Sigmoid colon (tissue), 6 donors: ENCODE measurements at regions not wholly inside any gene's neighbourhood (a gene's known extent, or its start where the extent isn't known, plus 50 kb on each side); places are given as distances from the start of the nearest gene placed in this dataset.

ENCODE experiments used
- DNase-seq: peaks from one replicate; pipeline ENCODE4 v3.0.0-alpha.2; 2019
- H3K27ac ChIP-seq, 4 donors: fragments of 200-600 bp; sonication (generic); one replicate each; pipeline ENCODE4 v1.5.1; 2016 to 2019; ENCODE audit warnings: mild to moderate bottlenecking in 1 of 4
- H3K27me3 ChIP-seq, 3 donors: fragments of 200-600 bp; sonication (generic); one replicate each; pipeline ENCODE4 v1.5.1; 2019; ENCODE audit warnings: mild to moderate bottlenecking in 1 of 3
- H3K36me3 ChIP-seq, 4 donors: fragments of 200-600 bp; sonication (generic); one replicate each; pipeline ENCODE4 v1.5.1; 2016 to 2019
- H3K4me1 ChIP-seq, 4 donors: fragments of 200-600 bp; sonication (generic); one replicate each; pipeline ENCODE4 v1.5.1; 2017 to 2019
- H3K4me3 ChIP-seq, 4 donors: fragments of 200-600 bp; sonication (generic); one replicate each; pipeline ENCODE4 v1.5.1; 2017 to 2019; ENCODE audit warnings: mild to moderate bottlenecking in 2 of 4, moderate library complexity in 1 of 4
- H3K9me3 ChIP-seq, 4 donors: fragments of 200-600 bp in 3 of 4; sonication (generic) in 3 of 4; one replicate each; pipeline versions ENCODE4 v1.5.1 to v1.6.1; 2013 to 2019
- EP300 ChIP-seq, 4 donors: sonication (generic); formaldehyde crosslinking; IDR thresholded peaks; one replicate each; pipeline ENCODE4 v1.6.1; 2017; ENCODE audit warnings: antibody characterized with exemption in 4 of 4
- POLR2A ChIP-seq, 2 donors: fragments of 450-650 bp; IDR thresholded peaks; one replicate each; pipeline ENCODE4 v1.6.1; 2016; ENCODE audit warnings: antibody characterized with exemption in 2 of 2, mild to moderate bottlenecking in 2 of 2, moderate library complexity in 2 of 2
- POLR2AphosphoS5 ChIP-seq, 4 donors: sonication (generic); formaldehyde crosslinking; IDR thresholded peaks; one replicate each; pipeline ENCODE4 v1.6.1; 2017; ENCODE audit warnings: antibody characterized with exemption in 4 of 4
- WGBS, 2 donors: extraction: QIAGEN DNeasy Blood & Tissue Kit; methylation state at CpG; one replicate each; pipeline ENCODE4 v1.1.7; 2013; 5-methylcytosine and 5-hydroxymethylcytosine counted together
- intact Hi-C: fragments of 100-400 bp; cut with DNase I; formaldehyde crosslinking; loops from one replicate; pipeline ENCODE4 v1.15.1; 2023
- TF ChIP-seq, protein P1 (sequence below), 4 experiments: fragments of 450-650 bp in 3 of 4; fragments of 200-600 bp in 1 of 4; IDR thresholded peaks; one replicate each; pipeline ENCODE4 v1.5.1; 2016 to 2019; ENCODE audit warnings: antibody characterized with exemption in 4 of 4, mild to moderate bottlenecking in 3 of 4, moderate library complexity in 2 of 4
- donor health status: healthy with polysubstance abuse.
- donor health status: healthy.

DNA sequence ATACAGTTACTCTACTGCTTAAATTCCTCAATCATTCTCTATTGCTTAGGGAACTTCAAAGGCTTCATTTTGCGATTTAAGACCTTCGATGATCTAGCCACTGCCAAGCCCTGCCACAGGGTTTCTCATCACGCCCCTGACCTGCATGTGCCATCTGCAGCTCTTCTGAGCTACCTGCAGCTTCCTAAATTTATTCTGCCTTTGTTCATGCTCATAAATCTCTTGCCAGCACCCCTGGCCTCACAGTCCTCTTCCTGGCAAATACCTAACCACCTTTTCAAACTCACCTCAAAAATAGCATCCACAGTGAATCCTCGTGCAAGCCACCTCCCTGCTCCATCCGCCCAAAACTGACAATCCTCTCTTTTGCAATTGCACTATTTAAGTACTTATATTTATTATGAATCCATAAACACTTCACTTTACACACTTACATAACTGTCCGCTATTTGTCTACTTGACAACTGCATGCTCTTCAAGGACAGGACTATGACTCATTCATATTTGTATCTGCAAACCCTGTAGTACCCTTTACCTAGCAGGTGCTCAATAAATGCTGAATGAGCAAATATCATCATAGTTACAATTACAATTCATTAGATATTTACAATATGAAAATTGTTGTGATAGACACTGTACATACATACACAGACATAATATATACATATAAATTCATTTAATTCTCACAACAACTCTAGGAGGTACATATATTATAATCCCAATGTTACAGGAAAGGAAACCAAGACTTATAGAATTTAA lies 280.0 kb upstream of the RASGEF1B start:
- Histone ChIP-seq H3K27ac (no peak overlapping the region), H3K36me3 (no peaks in the 10 kb centered on the region), H3K9me3 (no peaks in the 10 kb centered on the region), H3K4me1 (peaks cover 0 to 13% (median 0%) of the 10 kb centered on the region in 4 donors), H3K4me3 (no peak overlapping the region), H3K27me3 (no peaks in the 10 kb centered on the region)
- TF ChIP-seq, protein P1, sequence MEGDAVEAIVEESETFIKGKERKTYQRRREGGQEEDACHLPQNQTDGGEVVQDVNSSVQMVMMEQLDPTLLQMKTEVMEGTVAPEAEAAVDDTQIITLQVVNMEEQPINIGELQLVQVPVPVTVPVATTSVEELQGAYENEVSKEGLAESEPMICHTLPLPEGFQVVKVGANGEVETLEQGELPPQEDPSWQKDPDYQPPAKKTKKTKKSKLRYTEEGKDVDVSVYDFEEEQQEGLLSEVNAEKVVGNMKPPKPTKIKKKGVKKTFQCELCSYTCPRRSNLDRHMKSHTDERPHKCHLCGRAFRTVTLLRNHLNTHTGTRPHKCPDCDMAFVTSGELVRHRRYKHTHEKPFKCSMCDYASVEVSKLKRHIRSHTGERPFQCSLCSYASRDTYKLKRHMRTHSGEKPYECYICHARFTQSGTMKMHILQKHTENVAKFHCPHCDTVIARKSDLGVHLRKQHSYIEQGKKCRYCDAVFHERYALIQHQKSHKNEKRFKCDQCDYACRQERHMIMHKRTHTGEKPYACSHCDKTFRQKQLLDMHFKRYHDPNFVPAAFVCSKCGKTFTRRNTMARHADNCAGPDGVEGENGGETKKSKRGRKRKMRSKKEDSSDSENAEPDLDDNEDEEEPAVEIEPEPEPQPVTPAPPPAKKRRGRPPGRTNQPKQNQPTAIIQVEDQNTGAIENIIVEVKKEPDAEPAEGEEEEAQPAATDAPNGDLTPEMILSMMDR (IDR thresholded peaks at IDR 0.05), result no peak
- TF ChIP-seq POLR2AphosphoS5 (IDR thresholded peaks at IDR 0.05) (no peak), POLR2A (IDR thresholded peaks at IDR 0.05) (no peak), EP300 (IDR thresholded peaks at IDR 0.05) (no peak)
- WGBS, 2 donors, result 91% methylated on average over 6 of the region's 6 CpGs
- intact Hi-C loops, result no loop called here
- DNase-seq, result no peak

DNA sequence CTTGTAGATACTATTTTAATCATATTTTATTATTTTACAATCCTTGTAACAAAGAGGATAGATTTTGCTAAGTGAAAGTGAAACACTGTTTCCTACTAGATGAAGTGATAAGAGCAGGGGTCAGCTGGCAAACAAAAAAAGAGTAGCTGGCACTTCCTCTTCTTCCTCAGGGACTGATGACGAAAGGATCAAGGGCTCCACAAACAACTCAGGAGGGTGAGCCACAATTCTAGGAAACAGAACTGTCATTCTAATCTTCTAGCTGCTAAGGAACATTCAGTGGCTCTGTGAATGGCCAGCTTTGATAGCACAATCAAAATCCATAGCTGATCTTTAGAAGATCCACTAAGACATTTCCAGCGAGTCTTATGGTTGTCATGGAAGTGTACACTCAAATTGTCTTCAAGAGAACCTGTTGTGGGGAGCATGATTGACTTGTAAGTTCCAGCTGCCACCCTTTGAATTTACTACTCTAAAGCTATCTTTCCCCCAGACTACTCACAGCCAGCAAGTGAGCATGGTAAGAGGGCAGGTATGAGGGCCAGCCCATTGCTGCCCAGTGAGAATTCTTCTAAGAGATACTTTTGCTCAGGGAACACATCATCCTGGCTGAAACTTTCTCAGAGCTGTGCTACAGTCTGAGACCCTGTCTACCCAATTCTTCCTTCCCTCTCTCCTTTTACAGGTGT lies 275.7 kb upstream of the RASGEF1B start:
- Histone ChIP-seq H3K4me1 (no peaks in the 10 kb centered on the region), H3K4me3 (no peak overlapping the region), H3K27me3 (no peaks in the 10 kb centered on the region), H3K36me3 (no peaks in the 10 kb centered on the region), H3K9me3 (no peaks in the 10 kb centered on the region), H3K27ac (no peak overlapping the region)
- TF ChIP-seq EP300 (IDR thresholded peaks at IDR 0.05), result no peak
- TF ChIP-seq POLR2A (IDR thresholded peaks at IDR 0.05), result no peak
- 45 to 53% methylated on average over 2 of the region's 2 CpGs for WGBS, 2 donors
- intact Hi-C loops, result no loop called here
- no peak for DNase-seq

DNA sequence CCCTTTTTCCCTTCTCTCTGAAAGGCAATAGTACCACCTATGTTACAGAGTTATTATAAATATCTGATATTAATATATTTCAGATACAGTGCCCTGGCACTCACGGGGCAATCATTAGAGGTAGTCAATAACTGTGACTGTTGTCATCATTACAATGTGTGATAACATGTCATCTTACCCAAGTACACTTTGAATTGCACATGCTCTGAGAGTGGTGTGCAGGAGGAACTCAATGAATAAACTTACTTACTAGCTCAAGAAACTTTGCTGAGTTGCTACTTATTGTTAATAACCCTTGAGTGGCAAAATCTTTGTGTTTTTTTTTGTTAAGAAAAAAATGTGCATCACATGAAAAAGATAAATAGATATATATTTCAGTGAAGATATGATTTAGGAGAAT lies 275.1 kb upstream of the RASGEF1B start:
- TF ChIP-seq EP300 (IDR thresholded peaks at IDR 0.05) (no peak), POLR2AphosphoS5 (IDR thresholded peaks at IDR 0.05) (no peak), POLR2A (IDR thresholded peaks at IDR 0.05) (no peak)
- TF ChIP-seq, protein P1 (IDR thresholded peaks at IDR 0.05), result no peak
- Histone ChIP-seq H3K9me3 (no peaks in the 10 kb centered on the region), H3K27ac (no peak overlapping the region), H3K27me3 (no peaks in the 10 kb centered on the region), H3K36me3 (no peaks in the 10 kb centered on the region), H3K4me3 (no peak overlapping the region), H3K4me1 (no peaks in the 10 kb centered on the region)
- no peak for DNase-seq
- intact Hi-C loops, result no loop called here
- WGBS, 2 donors, result 29 to 66% methylated on average over 1 of the region's 1 CpG

DNA sequence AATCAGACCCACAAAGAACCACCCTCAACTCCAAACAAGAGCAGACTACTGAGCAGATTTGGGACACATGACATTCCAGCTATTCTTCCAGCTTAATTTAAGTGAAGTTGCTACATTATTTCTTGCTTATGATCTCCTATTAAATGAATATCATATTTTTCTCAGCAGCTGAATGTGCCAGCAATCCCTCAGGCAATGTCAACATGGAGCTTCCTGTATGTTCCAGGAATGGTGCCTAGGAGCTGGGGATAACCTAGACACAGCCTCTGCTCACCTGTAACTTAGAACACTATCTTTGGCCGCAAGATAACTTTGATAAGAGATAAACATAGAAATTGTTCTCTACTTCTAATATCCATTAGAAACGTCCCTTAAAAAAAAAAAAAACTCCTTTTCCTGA lies 274.4 kb upstream of the RASGEF1B start:
- TF ChIP-seq, protein P1 (IDR thresholded peaks at IDR 0.05), result no peak
- TF ChIP-seq POLR2A (IDR thresholded peaks at IDR 0.05), result no peak
- TF ChIP-seq EP300 (IDR thresholded peaks at IDR 0.05), result no peak
- no peak for TF ChIP-seq POLR2AphosphoS5 (IDR thresholded peaks at IDR 0.05)
- intact Hi-C loops, result no loop called here
- Histone ChIP-seq H3K9me3 (no peaks in the 10 kb centered on the region), H3K36me3 (no peaks in the 10 kb centered on the region), H3K4me3 (no peak overlapping the region), H3K27ac (no peak overlapping the region), H3K4me1 (peaks cover 0 to 1% (median 0%) of the 10 kb centered on the region in 4 donors), H3K27me3 (no peaks in the 10 kb centered on the region)
- DNase-seq, result no peak
- WGBS, 2 donors, result 68 to 69% methylated on average over 2 of the region's 2 CpGs

DNA sequence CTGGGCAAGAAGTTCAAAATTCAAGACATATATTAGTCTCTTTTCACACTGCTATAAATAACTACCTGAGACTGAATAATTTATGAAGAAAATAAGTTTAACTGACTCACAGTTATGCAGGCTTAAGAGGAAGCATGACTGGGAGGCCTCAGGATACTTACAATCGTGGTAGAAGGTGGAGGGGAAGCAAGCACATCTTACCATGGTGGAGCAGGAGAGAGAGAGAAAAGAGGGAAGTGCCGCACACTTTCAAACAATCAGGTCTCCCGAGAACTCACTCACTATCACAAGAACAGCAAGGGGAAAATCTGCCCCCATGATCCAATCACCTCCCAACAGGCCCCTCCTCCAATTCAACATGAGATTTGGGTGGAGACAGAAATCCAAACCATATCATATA lies 273.3 kb upstream of the RASGEF1B start:
- H3K27ac ChIP-seq, result no peak overlapping the region
- TF ChIP-seq, protein P1 (IDR thresholded peaks at IDR 0.05), result no peak
- TF ChIP-seq EP300 (IDR thresholded peaks at IDR 0.05), result no peak
- TF ChIP-seq POLR2AphosphoS5 (IDR thresholded peaks at IDR 0.05), result no peak
- no peak for TF ChIP-seq POLR2A (IDR thresholded peaks at IDR 0.05)
- intact Hi-C loops, result no loop called here
- no peak overlapping the region for H3K4me3 ChIP-seq
- no peaks in the 10 kb centered on the region for H3K9me3 ChIP-seq
- H3K4me1 ChIP-seq, result peaks cover 0 to 7% (median 2%) of the 10 kb centered on the region in 4 donors
- H3K27me3 ChIP-seq, result no peaks in the 10 kb centered on the region
- WGBS, 2 donors, result 58 to 71% methylated on average over 3 of the region's 3 CpGs
- H3K36me3 ChIP-seq, result no peaks in the 10 kb centered on the region
- no peak for DNase-seq
